ENCODE measurements at regions not wholly inside any gene's neighbourhood (a gene's known extent, or its start where the extent isn't known, plus 50 kb on each side); places are given as distances from the start of the nearest gene placed in this dataset.

DNA sequence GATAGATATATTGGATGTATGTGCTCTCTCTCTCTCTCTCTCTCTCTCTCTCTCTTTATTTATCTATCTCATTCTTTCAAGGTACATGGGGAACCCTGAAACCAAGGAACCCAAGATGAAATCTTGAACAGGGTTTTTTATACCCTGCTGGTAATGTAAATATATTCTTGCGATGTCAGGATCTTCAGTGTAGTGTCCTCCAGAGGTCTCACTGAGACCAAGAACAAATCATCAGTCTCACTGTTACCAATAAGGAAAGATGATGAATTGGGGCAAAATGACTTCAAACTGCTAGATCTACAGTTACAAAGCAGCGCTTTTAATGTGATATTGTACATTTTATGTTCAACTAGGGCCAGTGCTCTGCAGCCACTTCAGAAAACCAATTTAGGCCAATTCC lies 423.5 kb downstream of the ANKRD7 start:
- ChIA-PET SMC1A (ENCODE audit: uncharacterized antibody, unreplicated experiment) (no interaction called here), RAD21 (ENCODE audit: unreplicated experiment) (no interaction called here), POLR2A (no interaction called here), CTCF (no interaction called here)
- Histone ChIP-seq H4K20me1 (ENCODE audit: control insufficient read depth, insufficient read depth) (no peaks in the 10 kb centered on the region), H3K79me2 (ENCODE audit: control insufficient read depth, insufficient read depth, low read length) (no peaks in the 10 kb centered on the region), H3K36me3 (ENCODE audit: control insufficient read depth in 2 of 2, insufficient read depth in 2 of 2, low read length in 1 of 2) (no peaks in the 10 kb centered on the region), H3K4me3 (no peak overlapping the region), H3K27me3 (replicated peaks in 1 of 2; ENCODE audit: control insufficient read depth in 2 of 2, insufficient read depth in 2 of 2, low read length in 1 of 2) (no peaks in the 10 kb centered on the region), H3K27ac (ENCODE audit: control insufficient read depth, insufficient read depth) (no peak overlapping the region), H3K9ac (ENCODE audit: control insufficient read depth, insufficient read depth, low read length) (no peak overlapping the region), H2AFZ (ENCODE audit: control insufficient read depth, low read depth, low read length) (no peak overlapping the region), H3K4me1 (ENCODE audit: control insufficient read depth, insufficient read depth, low read length) (no peaks in the 10 kb centered on the region), H3K9me3 (replicated peaks; ENCODE audit: control insufficient read depth, insufficient read depth, low read length) (no peaks in the 10 kb centered on the region), H3K4me2 (ENCODE audit: control insufficient read depth, insufficient read depth) (no peak overlapping the region)
- TF ChIP-seq, protein P1, sequence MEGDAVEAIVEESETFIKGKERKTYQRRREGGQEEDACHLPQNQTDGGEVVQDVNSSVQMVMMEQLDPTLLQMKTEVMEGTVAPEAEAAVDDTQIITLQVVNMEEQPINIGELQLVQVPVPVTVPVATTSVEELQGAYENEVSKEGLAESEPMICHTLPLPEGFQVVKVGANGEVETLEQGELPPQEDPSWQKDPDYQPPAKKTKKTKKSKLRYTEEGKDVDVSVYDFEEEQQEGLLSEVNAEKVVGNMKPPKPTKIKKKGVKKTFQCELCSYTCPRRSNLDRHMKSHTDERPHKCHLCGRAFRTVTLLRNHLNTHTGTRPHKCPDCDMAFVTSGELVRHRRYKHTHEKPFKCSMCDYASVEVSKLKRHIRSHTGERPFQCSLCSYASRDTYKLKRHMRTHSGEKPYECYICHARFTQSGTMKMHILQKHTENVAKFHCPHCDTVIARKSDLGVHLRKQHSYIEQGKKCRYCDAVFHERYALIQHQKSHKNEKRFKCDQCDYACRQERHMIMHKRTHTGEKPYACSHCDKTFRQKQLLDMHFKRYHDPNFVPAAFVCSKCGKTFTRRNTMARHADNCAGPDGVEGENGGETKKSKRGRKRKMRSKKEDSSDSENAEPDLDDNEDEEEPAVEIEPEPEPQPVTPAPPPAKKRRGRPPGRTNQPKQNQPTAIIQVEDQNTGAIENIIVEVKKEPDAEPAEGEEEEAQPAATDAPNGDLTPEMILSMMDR (IDR thresholded peaks at IDR 0.05 in 2 of 3, conservative IDR thresholded peaks at IDR 0.05 in 1 of 3; ENCODE audit: control insufficient read depth in 2 of 3, extremely low read depth in 1 of 3, insufficient read depth in 1 of 3, low read depth in 3 of 3, low read length in 3 of 3) = peak in 1 of 3 experiments; percentile 21; a peak in 2 of 6 replicates
- TF ChIP-seq STAT1 (conservative IDR thresholded peaks at IDR 0.05) (no peak), RAD21 (IDR thresholded peaks at IDR 0.05; ENCODE audit: insufficient read depth, low read depth, low read length) (peak; percentile 32)
- 65% methylated on average over 2 of the region's 2 CpGs for WGBS (ENCODE audit: insufficient coverage, insufficient replicate concordance, low lambda C conversion rate, missing lambda C conversion rate)
- in situ Hi-C loops (cut with MboI) = no loop called here
- no peak; the same call in 2 of the 3 replicates for ATAC-seq
- no peak for FAIRE-seq
- no TSS peak for BruUV-seq (replicated peaks)
- no peak for DNase-seq (ENCODE audit: low read depth, low spot score)
- intact Hi-C loops (cut with micrococcal nuclease; ENCODE audit: unreplicated experiment) = no loop called here

DNA sequence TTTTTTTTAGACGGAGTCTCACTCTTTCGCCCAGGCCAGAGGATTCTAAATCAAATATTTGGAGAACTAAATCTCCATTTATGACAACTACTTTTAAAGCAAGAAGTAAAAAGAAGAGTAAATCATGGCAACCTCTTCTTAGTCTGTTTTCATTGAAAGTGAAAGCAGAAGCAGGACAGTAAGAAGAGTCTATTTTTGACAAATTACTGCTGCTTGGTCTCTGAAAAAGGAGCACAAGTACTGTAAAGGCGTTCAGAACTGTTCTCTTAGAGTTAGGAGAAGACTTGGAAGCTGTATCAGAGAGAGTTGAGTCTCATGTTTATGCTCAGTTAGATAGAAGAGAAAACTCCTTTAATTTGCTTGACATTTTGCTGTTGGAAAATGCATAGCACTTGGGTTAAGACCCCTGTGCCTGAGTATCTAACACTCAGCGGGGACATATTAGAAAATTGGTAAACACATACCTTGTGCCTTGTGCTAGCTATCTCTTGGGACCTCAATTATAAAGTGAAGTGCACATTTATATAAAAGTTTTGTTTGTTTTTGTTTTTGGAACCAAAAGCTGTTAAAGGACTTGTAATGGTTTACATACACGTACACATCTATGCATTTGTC lies 433.0 kb downstream of the ANKRD7 start:
- 55% methylated on average over 5 of the region's 5 CpGs for WGBS (ENCODE audit: insufficient coverage, insufficient replicate concordance, low lambda C conversion rate, missing lambda C conversion rate)
- ChIA-PET SMC1A (ENCODE audit: uncharacterized antibody, unreplicated experiment) (no interaction called here), RAD21 (ENCODE audit: unreplicated experiment) (no interaction called here), POLR2A (no interaction called here), CTCF (no interaction called here)
- DNase-seq (ENCODE audit: low read depth, low spot score) (peak; percentile 13), FAIRE-seq (peak; percentile 95), ATAC-seq (peak; percentile 82)
- Histone ChIP-seq H3K27ac (ENCODE audit: control insufficient read depth, insufficient read depth) (peak overlapping the region; percentile 37), H3K4me3 (no peak overlapping the region), H2AFZ (ENCODE audit: control insufficient read depth, low read depth, low read length) (peak overlapping the region; percentile 68), H3K27me3 (replicated peaks in 1 of 2; ENCODE audit: control insufficient read depth in 2 of 2, insufficient read depth in 2 of 2, low read length in 1 of 2) (no peaks in the 10 kb centered on the region), H3K9ac (ENCODE audit: control insufficient read depth, insufficient read depth, low read length) (no peak overlapping the region), H4K20me1 (ENCODE audit: control insufficient read depth, insufficient read depth) (no peaks in the 10 kb centered on the region), H3K36me3 (ENCODE audit: control insufficient read depth in 2 of 2, insufficient read depth in 2 of 2, low read length in 1 of 2) (no peaks in the 10 kb centered on the region), H3K9me3 (replicated peaks; ENCODE audit: control insufficient read depth, insufficient read depth, low read length) (no peaks in the 10 kb centered on the region), H3K79me2 (ENCODE audit: control insufficient read depth, insufficient read depth, low read length) (no peaks in the 10 kb centered on the region), H3K4me1 (ENCODE audit: control insufficient read depth, insufficient read depth, low read length) (no peaks in the 10 kb centered on the region), H3K4me2 (ENCODE audit: control insufficient read depth, insufficient read depth) (peak overlapping the region; percentile 44)
- in situ Hi-C loops (cut with MboI) (no loop called here), intact Hi-C loops (cut with micrococcal nuclease; ENCODE audit: unreplicated experiment) (no loop called here)
- no TSS peak for BruUV-seq (replicated peaks)
- no peak for TF ChIP-seq SMAD1 (IDR thresholded peaks at IDR 0.05; ENCODE audit: low read depth, partially characterized antibody)
- TF ChIP-seq MEF2A (IDR thresholded peaks at IDR 0.05; ENCODE audit: insufficient read depth, low read depth, low read length) = peak; percentile 58; the same call in 1 of the 2 replicates
